ENCODE measurements at regions not wholly inside any gene's neighbourhood (a gene's known extent, or its start where the extent isn't known, plus 50 kb on each side); places are given as distances from the start of the nearest gene placed in this dataset.

- H3K4me1 ChIP-seq (ENCODE audit: control insufficient read depth, low read length): no peaks in the 10 kb centered on the region
- no peaks in the 10 kb centered on the region for H3K27me3 ChIP-seq (ENCODE audit: control insufficient read depth, low read length)
- H3K9me2 ChIP-seq (replicated peaks; ENCODE audit: control insufficient read depth, low read length): no peaks in the 10 kb centered on the region
- TF ChIP-seq, protein P1, sequence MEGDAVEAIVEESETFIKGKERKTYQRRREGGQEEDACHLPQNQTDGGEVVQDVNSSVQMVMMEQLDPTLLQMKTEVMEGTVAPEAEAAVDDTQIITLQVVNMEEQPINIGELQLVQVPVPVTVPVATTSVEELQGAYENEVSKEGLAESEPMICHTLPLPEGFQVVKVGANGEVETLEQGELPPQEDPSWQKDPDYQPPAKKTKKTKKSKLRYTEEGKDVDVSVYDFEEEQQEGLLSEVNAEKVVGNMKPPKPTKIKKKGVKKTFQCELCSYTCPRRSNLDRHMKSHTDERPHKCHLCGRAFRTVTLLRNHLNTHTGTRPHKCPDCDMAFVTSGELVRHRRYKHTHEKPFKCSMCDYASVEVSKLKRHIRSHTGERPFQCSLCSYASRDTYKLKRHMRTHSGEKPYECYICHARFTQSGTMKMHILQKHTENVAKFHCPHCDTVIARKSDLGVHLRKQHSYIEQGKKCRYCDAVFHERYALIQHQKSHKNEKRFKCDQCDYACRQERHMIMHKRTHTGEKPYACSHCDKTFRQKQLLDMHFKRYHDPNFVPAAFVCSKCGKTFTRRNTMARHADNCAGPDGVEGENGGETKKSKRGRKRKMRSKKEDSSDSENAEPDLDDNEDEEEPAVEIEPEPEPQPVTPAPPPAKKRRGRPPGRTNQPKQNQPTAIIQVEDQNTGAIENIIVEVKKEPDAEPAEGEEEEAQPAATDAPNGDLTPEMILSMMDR (IDR thresholded peaks at IDR 0.05; ENCODE audit: low read depth, low read length, poor library complexity, severe bottlenecking): no peak
- no peak for TF ChIP-seq EZH2phosphoT487 (IDR thresholded peaks at IDR 0.05; ENCODE audit: borderline replicate concordance, low read length)
- no peaks in the 10 kb centered on the region for H3K79me2 ChIP-seq (ENCODE audit: control insufficient read depth, low read length)
- H3K36me3 ChIP-seq (ENCODE audit: control insufficient read depth, low read length): no peaks in the 10 kb centered on the region
- H3F3A ChIP-seq (ENCODE audit: control insufficient read depth, insufficient read depth): no peaks in the 10 kb centered on the region
- no peak overlapping the region for H3K4me3 ChIP-seq (ENCODE audit: low read length)
- no peaks in the 10 kb centered on the region for H4K20me1 ChIP-seq (ENCODE audit: control insufficient read depth, insufficient read depth, low read depth, low read length)
- no peak overlapping the region for H3K27ac ChIP-seq (ENCODE audit: low read depth, low read length)
- no peak overlapping the region for H3K4me2 ChIP-seq (ENCODE audit: low read length)
- H3K9me3 ChIP-seq (ENCODE audit: control insufficient read depth, insufficient read depth, low read length): no peaks in the 10 kb centered on the region
These were observed 318.9 kb upstream of the HS6ST1 start for GRCh38 chr2:128637481-128638155.

GRCh38 chr2:128638341-128639119 lies 319.9 kb upstream of the HS6ST1 start:
- H3K27ac ChIP-seq (ENCODE audit: low read depth, low read length): no peak overlapping the region
- TF ChIP-seq, protein P1 (IDR thresholded peaks at IDR 0.05; ENCODE audit: low read depth, low read length, poor library complexity, severe bottlenecking): no peak
- no peak for TF ChIP-seq EZH2phosphoT487 (IDR thresholded peaks at IDR 0.05; ENCODE audit: borderline replicate concordance, low read length)
- no peaks in the 10 kb centered on the region for H3K36me3 ChIP-seq (ENCODE audit: control insufficient read depth, low read length)

GRCh38 chr2:128639120-128639477 lies 320.4 kb upstream of the HS6ST1 start:
- Histone ChIP-seq H3K4me2 (ENCODE audit: low read length) (no peak overlapping the region), H4K20me1 (ENCODE audit: control insufficient read depth, insufficient read depth, low read depth, low read length) (no peaks in the 10 kb centered on the region), H3K4me1 (ENCODE audit: control insufficient read depth, low read length) (no peaks in the 10 kb centered on the region; the same call in 1 of the 2 replicates), H3F3A (ENCODE audit: control insufficient read depth, insufficient read depth) (no peaks in the 10 kb centered on the region), H3K36me3 (ENCODE audit: control insufficient read depth, low read length) (no peaks in the 10 kb centered on the region), H3K4me3 (ENCODE audit: low read length) (no peak overlapping the region), H3K9me2 (replicated peaks; ENCODE audit: control insufficient read depth, low read length) (no peaks in the 10 kb centered on the region), H3K27me3 (ENCODE audit: control insufficient read depth, low read length) (no peaks in the 10 kb centered on the region), H3K79me2 (ENCODE audit: control insufficient read depth, low read length) (no peaks in the 10 kb centered on the region), H3K27ac (ENCODE audit: low read depth, low read length) (no peak overlapping the region), H3K9me3 (ENCODE audit: control insufficient read depth, insufficient read depth, low read length) (no peaks in the 10 kb centered on the region)
- TF ChIP-seq, protein P1 (IDR thresholded peaks at IDR 0.05; ENCODE audit: low read depth, low read length, poor library complexity, severe bottlenecking): no peak
- TF ChIP-seq EZH2phosphoT487 (IDR thresholded peaks at IDR 0.05; ENCODE audit: borderline replicate concordance, low read length): no peak

More at GRCh38 chr2:128638341-128639119, 319.9 kb upstream of the HS6ST1 start:
- no peaks in the 10 kb centered on the region for H3K9me2 ChIP-seq (replicated peaks; ENCODE audit: control insufficient read depth, low read length)
- H4K20me1 ChIP-seq (ENCODE audit: control insufficient read depth, insufficient read depth, low read depth, low read length): no peaks in the 10 kb centered on the region
- H3F3A ChIP-seq (ENCODE audit: control insufficient read depth, insufficient read depth): no peaks in the 10 kb centered on the region
- no peak overlapping the region for H3K4me3 ChIP-seq (ENCODE audit: low read length)
- no peaks in the 10 kb centered on the region for H3K79me2 ChIP-seq (ENCODE audit: control insufficient read depth, low read length)
- no peaks in the 10 kb centered on the region for H3K9me3 ChIP-seq (ENCODE audit: control insufficient read depth, insufficient read depth, low read length)
- H3K4me1 ChIP-seq (ENCODE audit: control insufficient read depth, low read length): no peaks in the 10 kb centered on the region
- no peaks in the 10 kb centered on the region for H3K27me3 ChIP-seq (ENCODE audit: control insufficient read depth, low read length)
- H3K4me2 ChIP-seq (ENCODE audit: low read length): no peak overlapping the region

Data from DOHH2 (cell line).